BE2C (cell line): ENCODE measurements at regions not wholly inside any gene's neighbourhood (a gene's known extent, or its start where the extent isn't known, plus 50 kb on each side); places are given as distances from the start of the nearest gene placed in this dataset.

Source experiments
- DNase-seq: peaks from one replicate; pipeline ENCODE4 v3.0.0-alpha.2; 2020
- H3K27me3 ChIP-seq: fragments of 250-450 bp; sonication (Bioruptor Pico); 2 replicates; pipeline ENCODE4 v1.5.1; 2020; ENCODE audit warnings: mild to moderate bottlenecking
- H3K36me3 ChIP-seq: fragments of 250-450 bp; sonication (Bioruptor Pico); 2 replicates; pipeline ENCODE4 v1.5.1; 2020; ENCODE audit warnings: mild to moderate bottlenecking
- H3K4me1 ChIP-seq: fragments of 250-450 bp; sonication (Bioruptor Pico); 2 replicates; pipeline ENCODE4 v1.5.1; 2020
- H3K4me3 ChIP-seq: 2 replicates; pipeline ENCODE4 v1.5.1; 2011; ENCODE audit warnings: low read depth, low read length
- H3K9me3 ChIP-seq: fragments of 250-450 bp; sonication (Bioruptor Pico); 2 replicates; pipeline ENCODE4 v1.5.1; 2020
- TF ChIP-seq, protein P1 (sequence below): IDR thresholded peaks from 2 replicates; pipeline ENCODE4 v1.5.1; 2012; ENCODE audit warnings: mild to moderate bottlenecking, low read depth, low read length

DNA sequence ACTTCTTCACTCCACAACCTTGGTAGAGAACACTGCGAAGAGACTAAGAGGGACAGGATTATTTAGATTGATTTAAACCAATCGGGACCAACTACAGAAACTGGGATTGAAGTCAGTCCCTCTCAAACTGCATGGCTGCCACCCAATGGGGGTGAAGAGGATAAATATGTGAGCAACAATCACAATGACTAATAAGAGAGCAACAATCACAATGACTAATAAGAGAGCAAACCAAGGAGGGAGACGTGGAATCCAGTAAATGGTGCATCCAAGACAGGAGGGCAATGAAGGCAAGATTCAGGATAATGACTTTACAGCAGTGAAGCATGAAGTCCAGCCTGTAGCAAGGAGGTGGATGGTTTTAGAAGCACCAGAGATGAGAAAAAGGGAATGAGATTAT, 322.8 kb downstream of the TTLL7 start:
- TF ChIP-seq, protein P1, sequence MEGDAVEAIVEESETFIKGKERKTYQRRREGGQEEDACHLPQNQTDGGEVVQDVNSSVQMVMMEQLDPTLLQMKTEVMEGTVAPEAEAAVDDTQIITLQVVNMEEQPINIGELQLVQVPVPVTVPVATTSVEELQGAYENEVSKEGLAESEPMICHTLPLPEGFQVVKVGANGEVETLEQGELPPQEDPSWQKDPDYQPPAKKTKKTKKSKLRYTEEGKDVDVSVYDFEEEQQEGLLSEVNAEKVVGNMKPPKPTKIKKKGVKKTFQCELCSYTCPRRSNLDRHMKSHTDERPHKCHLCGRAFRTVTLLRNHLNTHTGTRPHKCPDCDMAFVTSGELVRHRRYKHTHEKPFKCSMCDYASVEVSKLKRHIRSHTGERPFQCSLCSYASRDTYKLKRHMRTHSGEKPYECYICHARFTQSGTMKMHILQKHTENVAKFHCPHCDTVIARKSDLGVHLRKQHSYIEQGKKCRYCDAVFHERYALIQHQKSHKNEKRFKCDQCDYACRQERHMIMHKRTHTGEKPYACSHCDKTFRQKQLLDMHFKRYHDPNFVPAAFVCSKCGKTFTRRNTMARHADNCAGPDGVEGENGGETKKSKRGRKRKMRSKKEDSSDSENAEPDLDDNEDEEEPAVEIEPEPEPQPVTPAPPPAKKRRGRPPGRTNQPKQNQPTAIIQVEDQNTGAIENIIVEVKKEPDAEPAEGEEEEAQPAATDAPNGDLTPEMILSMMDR: no peak
- H3K4me3 ChIP-seq: no peak overlapping the region
- H3K36me3 ChIP-seq: no peaks in the 10 kb centered on the region
- no peak for DNase-seq
- H3K4me1 ChIP-seq: no peaks in the 10 kb centered on the region
- H3K27me3 ChIP-seq: no peaks in the 10 kb centered on the region
- no peaks in the 10 kb centered on the region for H3K9me3 ChIP-seq

DNA sequence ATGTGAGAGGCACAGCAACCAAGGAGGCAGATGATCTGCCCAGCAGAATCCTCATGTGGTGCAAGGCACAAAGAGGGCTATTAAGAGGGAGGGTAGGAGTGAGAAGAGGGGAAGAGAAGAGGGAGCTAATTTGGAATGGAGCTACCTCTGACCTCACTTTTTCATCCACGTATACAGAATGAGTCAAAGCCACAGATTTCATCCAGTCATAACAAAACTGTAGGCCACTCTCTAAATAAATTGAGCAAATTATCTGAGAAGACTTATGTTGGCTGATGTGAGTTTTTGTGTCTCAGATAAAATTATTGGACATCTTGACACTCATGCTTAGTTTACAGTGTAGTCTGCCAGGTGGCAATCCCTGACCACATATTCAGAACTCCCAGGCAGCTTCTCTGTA, 325.6 kb downstream of the TTLL7 start:
- no peaks in the 10 kb centered on the region for H3K27me3 ChIP-seq
- no peak overlapping the region for H3K4me3 ChIP-seq
- H3K9me3 ChIP-seq: no peaks in the 10 kb centered on the region
- TF ChIP-seq, protein P1: no peak
- DNase-seq: no peak
- H3K36me3 ChIP-seq: no peaks in the 10 kb centered on the region
- H3K4me1 ChIP-seq: no peaks in the 10 kb centered on the region

DNA sequence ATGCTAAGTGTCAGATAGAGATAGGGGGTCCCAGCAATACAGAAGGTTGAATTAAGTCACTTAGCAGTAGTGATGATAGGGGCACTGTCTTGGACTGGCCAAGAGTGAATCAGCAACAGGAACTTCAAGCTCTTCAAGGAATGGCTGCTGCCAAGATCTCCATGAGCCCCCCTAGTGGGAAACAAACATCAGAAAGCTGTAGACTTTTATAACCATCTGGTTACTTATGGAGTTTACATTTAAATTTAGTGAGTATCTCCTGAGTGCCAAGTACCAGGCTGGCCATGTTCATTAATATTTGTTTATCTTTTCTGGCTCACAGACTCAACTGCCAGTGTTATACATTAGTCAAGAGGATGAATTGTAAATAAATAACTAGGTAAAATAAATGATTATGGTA, 327.3 kb downstream of the TTLL7 start:
- no peaks in the 10 kb centered on the region for H3K9me3 ChIP-seq
- H3K36me3 ChIP-seq: no peaks in the 10 kb centered on the region
- no peaks in the 10 kb centered on the region for H3K27me3 ChIP-seq
- TF ChIP-seq, protein P1: no peak
- H3K4me3 ChIP-seq: no peak overlapping the region
- H3K4me1 ChIP-seq: no peaks in the 10 kb centered on the region
- DNase-seq: no peak

DNA sequence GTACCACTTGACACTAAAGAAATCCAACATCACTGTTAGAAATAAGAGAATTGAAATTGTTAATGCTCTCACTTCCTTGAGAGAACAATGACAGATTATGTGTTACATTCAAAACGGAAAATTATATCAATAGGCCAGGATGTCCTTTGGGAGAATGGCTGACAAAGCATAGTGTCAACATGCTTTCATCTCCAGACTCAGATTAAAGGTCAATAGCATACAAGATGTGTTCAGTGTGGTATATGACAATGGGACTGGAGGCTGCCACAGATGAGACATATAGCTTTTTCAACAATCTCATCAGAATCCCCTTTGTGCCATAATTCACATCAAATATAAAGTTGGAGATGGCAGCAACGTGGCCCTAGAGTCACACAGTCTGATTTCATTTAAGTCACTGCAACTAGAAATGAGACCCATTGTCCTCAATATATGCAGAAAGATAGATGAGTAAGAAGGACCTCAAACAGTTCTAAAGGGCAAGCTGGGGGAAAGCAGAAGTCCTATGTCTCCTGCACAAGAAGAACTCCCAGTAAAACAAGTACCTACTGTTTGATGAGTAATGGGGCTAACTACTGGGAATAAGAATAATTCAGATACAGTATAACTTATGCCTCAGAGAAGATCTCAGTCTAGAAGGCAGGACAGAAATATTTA, 327.9 kb downstream of the TTLL7 start:
- TF ChIP-seq, protein P1: no peak
- no peak for DNase-seq

DNA sequence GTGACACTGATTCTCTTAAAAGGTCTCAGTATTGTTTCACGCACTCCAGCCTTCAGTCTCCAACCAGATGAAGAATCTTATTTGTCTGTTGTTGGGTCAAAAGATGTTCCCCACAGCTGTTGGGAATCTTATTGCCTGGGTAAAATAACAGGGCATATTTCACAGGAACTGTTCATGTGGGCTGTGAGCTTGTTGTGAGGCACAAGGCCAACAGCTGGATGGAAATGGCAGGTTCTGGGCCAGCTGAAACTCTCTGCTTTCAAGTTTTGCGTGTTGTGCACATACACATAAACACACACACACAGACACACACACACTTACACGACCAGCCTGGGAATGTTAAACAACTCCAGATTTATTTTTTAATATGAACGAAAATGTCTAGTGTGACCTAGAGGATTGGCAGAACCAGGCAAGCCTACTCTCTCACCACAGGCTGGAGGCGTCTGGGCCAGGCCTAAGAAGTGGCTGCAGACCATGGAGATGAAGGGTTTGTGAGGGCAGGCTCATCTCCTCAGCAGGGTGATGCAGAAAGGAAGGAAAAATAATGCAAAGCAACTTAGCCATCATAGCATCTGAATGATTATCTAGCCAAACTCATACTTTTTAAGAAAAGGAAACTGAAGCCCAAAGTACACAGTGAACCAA, 357.0 kb downstream of the TTLL7 start:
- Histone ChIP-seq H3K4me3 (no peak overlapping the region), H3K4me1 (no peaks in the 10 kb centered on the region), H3K36me3 (no peaks in the 10 kb centered on the region), H3K9me3 (no peaks in the 10 kb centered on the region), H3K27me3 (no peaks in the 10 kb centered on the region)
- TF ChIP-seq, protein P1: no peak
- DNase-seq: no peak

More for the DNA sequence above, 327.9 kb downstream of the TTLL7 start:
- H3K9me3 ChIP-seq: no peaks in the 10 kb centered on the region
- no peaks in the 10 kb centered on the region for H3K36me3 ChIP-seq
- H3K4me1 ChIP-seq: no peaks in the 10 kb centered on the region
- H3K4me3 ChIP-seq: no peak overlapping the region
- no peaks in the 10 kb centered on the region for H3K27me3 ChIP-seq

DNA sequence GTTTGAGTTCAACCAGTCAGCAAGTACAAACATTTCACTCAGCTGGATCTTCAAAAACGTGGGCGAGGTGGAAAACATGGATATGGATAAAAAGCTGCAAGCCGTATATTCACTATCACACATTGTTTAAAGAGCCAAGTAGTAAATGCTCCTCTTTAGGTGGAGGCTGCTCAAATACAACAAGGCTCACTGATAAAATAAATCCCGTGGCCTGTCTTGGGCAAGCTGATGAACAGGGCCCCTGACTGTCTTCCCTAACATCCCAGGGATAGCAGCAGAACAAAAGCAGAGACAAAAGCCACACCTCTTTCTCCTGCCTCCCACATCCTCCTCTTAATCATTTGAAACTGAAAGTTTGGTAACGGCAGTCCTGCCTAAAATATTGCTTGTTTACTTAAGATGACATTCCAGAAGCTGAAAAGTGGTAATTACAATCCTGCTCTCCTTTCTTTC, 357.7 kb downstream of the TTLL7 start:
- H3K36me3 ChIP-seq: no peaks in the 10 kb centered on the region
- DNase-seq: no peak
- no peak overlapping the region for H3K4me3 ChIP-seq
- H3K9me3 ChIP-seq: no peaks in the 10 kb centered on the region
- TF ChIP-seq, protein P1: no peak
- H3K27me3 ChIP-seq: no peaks in the 10 kb centered on the region
- H3K4me1 ChIP-seq: no peaks in the 10 kb centered on the region
